NCI-H446 (cell line): ENCODE measurements at regions not wholly inside any gene's neighbourhood (a gene's known extent, or its start where the extent isn't known, plus 50 kb on each side); places are given as distances from the start of the nearest gene placed in this dataset.

ENCODE experiments used
- DNase-seq, 2 experiments: peaks; one replicate each; lab custom pipeline; 2025; lab: John Stamatoyannopoulos, UW

DNA sequence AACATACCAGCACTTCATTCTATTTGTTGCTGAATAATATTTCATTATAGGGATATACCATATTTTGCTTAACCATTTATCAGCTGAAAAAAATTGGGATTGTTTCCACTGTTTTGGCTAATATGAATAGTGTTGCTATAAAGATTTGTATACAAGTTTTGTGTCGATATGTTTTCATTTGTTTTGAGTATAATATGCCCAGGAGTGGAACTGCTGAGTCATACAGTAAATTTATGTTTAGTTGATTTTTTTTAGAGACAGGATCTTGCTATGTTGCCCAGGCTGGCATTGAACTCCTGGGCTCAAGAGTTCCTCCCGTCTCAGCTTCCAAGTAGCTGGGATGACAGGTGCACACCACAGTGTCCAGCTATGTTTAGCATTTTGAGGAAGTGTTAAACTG lies 131.5 kb upstream of the TMCC3 start:
- DNase-seq: no peak

DNA sequence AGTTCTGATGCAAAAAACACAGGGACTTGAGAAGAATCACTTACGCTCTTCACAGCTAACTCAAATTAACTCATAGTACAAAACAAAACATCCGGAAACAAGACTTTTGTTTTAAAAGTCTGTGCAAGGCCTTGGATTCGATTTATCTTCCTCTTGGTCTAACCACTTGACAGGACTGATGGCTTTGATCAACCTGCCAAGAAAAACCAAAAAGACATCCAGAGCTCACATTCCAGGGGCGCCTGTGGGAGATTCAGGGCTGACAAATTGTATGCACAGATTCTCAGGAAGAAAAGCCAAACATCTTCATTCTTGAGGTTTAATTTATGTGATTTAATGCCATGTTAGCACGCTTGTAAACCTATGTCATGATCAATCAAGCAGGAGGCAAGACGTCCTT lies 129.1 kb upstream of the TMCC3 start:
- no peak for DNase-seq

DNA sequence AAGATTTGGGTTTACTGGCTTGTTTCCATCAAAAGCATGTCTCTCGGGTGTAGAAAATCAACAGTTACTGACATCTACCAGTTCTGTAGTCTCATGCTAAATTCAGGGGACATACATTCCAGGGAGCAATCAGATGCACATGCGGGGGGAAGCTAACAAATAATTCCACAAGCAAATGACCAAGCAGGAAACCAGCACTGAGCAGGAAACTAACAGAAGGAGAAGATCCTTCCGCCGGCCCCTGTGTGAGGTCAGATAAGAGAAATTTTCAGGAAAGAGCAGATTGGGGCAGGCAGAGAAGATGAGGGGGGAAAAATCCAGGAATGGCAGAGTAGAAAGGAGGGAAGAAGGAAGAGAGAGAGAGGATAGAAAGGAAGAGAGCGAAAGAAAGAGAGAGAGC lies 127.6 kb upstream of the TMCC3 start:
- DNase-seq: no peak

DNA sequence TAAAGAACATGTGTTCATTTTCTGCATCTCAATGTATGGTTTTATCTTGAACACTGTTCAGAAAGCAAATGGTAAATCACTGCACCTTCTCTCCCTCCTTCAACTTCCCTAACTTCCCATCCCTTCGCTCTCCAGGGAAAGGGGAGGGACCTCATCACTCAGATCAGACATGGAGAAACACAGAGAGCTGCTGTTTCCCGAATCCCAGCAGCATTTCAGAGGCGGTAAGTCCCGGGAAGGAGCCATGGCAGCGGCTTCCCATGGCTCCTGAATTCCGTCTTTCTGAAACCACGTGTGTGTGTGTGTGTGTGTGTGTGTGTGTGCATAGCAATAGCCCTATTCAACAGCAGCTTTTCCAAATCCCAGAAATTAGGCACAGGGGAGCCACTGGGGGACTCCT lies 125.4 kb upstream of the TMCC3 start:
- no peak for DNase-seq

DNA sequence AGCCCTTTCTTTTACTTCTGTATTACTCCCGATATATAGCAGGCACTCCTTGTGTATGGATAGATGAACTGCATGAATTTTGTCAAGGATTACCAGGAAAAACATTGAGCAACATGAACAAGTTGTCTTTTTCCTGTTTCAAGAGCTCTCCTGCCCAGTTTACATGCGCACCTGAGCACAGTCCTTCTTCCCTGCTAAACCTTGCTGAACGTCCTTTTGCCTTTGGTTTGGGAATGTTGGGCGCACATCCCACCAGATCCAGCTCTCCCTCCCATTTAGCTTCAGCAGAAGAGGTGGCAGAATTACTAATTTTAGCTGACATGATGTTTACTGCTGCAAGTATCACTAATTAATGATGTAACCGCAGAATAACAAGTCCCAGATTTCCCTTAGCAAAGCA lies 121.4 kb upstream of the TMCC3 start:
- DNase-seq: no peak

DNA sequence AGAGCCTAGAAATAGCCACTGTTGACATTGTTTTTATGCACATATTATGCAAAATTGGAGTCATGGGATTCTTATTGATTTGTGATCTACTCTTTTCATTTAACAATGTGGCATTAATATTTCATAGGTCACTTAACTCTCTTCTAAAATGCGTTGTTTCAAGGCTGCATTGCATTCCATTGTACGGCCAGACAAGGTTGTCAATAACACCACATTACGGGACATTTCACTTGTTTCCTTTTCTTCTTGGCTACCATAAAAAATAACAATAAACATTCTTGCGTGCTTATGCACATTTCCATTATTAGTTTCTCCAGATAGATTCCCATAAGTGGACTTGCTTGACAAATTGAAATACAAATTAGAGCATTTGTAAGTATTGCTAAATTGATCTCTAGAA lies 120.8 kb upstream of the TMCC3 start:
- DNase-seq: no peak

DNA sequence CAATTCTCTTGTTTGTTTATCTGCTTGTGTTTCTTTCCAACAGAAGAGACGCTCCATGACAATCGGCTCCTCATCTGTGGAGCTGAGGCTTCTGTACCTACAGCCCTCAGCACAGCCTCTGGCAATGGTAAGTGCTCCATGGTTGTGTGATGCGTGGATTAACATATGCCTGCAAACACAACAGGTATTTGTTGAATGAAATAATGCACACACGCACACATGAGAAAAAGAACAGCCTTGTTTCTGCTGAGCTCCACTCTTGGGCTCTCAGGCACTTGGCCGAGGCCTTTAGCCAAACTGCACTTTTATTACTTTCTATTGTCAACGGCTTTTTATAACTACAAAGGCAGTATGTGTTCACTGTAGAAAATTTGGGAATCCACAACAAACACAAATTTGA lies 120.4 kb upstream of the TMCC3 start:
- DNase-seq: no peak

DNA sequence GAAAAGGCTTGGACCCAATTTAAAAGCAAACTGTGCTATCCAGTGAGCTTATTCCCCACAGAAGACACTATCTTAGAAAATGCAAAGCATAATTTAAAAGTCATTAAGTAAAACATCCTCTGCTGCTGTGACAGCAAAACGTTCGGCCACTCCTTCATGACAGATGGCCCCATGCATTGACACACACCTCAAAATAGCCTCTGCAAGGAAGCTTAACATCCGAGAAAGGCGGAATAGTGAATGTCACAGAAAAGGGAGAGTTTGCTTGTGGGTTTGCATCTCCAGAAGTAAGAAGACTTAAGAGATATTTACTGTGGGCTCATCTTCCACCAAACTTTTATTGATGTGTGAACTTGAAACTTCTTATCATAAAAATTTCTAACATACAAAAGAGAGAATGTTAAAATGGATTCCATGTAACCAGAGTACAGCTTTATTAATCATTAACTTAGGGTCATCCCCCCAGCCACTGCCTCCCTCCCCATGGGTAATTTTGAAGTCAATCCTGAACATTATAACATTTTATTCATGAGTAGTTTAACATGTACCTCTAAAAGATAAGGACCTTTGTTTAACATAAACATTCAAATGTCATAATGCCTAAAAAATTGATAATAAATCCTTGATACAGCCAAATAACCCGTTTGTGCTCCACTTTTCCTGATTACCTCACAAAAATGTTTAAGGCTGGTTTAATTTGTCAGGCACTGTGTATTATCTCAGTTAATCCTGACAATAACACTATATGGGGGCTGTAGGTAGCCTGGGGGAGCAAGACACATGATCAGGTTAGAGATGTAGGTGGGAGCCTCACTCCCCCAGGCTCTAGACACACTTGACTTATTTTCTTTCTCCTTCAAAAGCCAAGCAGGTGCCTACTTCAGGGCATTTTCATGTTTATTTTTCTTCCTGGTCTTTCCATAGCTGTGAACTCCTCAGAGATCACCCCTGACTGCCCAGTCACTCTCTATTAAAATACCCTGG lies 119.7 kb upstream of the TMCC3 start:
- DNase-seq: no peak

DNA sequence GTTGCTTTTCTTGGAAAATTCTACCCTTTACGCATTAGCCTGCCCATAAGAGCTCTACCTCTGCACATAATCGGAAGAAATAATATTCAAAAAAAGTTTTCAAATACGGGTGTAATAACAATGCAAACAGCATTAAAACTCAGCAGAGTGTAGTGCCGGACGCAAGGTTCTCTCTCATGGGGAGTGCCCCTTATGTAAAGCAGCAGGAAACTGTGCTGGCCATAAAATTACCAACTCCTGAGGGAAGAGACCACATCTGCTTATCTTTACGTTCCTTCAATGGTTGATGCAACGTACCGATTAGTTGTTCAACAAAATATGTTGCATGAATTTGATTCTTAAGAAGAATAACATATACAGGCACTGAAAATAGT lies 118.7 kb upstream of the TMCC3 start:
- DNase-seq: no peak

DNA sequence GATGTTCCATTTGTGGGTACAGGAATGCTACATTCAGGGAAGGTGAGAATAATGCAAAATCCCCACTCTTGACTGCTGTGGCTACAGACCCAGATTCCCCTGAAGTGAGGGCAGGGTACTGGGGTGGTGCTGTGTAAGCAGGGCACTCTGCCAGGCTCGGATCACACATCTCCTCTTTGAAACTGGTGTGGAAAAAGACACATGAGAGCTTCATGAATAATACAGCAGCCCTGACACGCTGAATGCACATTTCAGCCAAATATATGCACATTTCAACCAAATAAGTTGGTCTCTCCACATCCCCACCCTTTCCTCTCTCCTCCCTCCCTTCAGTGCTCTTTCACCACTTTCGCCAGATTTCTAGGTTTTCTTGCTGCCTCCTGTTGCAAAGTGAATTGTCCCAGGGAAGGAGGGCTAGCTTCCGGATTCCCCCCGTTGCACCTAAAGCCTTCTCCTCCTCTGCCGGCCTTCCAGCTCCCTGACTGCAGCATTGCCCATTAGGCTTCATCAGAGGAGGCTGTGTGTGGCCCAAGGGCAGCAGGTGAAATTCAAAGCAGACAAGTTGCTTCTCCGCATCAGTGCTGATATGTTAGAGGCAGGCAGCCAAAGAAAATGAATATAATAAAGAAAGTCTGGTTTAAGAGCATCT lies 118.2 kb upstream of the TMCC3 start:
- peak in 1 of 2 experiments; percentile 38 for DNase-seq

DNA sequence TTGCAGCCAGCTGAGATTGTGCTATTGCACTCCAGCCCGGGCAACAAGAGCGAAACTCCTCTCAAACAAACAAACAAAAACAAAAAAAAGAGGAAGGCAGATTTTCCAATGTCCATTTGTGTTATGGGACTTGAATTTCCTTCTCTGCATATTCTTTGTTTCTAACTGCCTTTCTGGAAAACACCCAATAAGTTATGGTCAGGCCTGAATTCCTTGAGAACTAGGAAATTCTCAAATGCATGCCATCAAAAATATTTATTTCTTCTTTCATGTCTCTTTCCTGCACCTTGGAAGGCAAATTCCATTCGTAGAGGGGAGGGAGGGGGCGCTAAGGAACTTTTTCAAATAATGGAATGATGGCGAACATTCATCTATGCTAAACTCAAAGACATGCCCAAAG lies 117.6 kb upstream of the TMCC3 start:
- DNase-seq: no peak

DNA sequence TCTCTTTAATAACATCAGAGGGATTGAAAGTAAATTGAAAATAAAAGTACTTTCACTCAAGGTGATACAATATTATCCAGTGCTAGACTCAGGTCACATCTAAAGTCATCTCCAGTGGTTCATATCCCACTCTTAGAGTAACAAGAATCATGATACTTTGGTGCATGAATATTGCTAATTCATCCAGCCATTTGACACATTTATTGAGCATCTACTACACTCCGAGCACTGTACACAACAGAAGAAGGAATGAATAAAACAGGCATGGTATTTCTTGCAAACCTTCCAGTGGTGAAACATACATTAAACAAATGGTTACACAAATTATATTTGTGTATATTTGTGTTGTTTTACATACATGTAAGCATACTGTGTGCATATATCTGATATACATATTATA lies 116.0 kb upstream of the TMCC3 start:
- no peak for DNase-seq

DNA sequence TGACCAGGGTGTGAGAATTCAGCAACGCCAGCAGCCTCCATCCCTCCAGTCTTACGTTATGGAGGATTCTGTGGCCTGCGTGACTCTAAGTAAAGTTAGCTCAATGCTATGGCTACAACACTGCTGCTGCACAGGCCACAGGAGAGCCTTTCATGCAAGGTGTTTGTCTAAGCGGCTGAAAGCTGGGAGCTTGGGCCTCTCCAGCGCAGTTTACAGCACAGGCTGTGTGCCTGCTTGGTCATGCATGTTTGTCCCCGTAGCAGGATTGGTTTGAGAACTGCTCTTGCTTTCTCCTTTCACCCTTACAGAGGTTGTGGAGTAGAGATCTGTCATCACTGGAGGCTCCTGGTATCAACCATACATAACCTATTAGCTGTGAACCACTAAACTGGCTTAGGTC lies 113.1 kb upstream of the TMCC3 start:
- DNase-seq: no peak

DNA sequence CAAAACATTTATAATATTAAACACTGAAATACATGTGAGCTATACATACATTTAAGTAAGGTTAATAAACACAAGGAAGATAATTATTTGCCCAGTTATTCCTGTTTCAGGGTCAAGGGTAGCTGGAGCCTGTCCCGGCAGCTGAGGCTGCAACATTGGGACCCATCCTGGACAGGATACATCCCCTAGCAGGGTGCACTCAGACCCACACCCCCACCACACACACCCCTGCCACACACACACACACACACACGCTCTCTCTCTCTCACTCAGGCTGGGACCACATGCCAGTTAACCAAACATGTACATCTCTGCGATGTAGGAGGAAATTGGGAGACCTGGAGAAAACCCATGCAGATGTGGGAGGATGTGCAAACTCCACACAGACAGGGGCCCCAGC lies 112.6 kb upstream of the TMCC3 start:
- DNase-seq: no peak

DNA sequence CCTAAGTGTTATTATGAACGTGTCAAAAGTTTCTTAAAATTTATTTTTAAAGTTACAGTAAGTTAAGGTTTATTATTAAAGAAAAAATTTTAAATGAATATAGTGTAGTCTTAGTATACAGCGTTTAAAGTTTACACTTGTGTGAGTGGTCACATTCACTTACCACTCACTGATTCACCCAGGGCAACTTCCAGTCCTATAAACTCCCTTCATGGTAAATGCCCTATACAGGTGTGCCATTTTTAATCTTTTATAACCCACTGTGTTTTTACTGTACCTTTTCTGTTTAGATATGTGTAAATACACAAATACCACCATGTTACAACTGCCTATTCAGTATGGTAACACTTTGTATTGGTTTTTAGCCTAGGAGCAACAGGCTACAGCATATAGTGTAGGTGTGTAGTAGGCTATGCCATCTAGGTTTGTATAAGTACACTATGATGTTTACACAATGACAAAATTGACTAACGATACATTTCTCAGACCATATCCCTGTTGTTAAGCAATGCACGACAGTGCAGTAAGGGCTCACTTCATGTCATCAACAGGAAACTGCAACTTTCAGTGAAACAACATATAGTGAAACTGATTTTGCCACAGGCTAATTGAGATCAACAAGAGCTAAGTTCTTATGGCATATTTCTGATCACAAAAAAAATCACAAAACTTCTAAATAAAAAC lies 112.0 kb upstream of the TMCC3 start:
- no peak for DNase-seq

DNA sequence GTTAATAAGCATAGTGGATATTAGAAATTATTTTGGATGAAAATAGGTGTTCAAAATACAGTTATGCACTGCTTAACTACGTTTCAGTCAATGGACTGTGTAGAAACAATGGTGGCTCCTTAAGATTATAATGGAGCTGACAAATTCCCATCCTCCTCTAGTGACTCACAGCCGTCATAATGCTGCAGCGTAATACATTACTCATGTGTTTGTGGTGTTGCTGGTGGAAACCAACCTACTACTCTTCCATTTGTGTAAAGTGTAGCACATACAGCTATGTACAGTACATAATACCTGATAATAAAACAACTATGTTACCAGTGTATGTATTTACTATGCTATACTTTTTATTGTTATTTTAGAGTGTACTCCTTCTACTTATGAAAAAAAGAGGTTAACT lies 111.2 kb upstream of the TMCC3 start:
- DNase-seq: no peak

DNA sequence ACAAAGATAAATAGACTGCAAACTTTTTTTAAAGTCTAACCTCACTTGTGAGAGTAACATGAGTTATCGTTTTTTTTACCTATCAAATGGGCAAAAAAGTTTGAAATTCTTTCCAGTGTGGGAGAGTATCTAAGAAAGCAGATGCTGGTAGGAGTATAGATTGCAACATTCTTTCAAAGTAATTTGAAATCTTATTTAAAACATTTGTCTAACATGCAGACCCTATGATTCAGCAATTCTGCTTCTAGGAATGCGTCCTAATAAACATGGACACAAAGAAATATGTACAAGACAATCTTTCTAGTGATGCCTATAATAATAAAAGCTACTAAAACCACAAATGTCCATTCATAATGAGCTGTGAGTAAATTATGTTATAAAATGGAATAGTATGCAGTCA lies 110.4 kb upstream of the TMCC3 start:
- no peak for DNase-seq

DNA sequence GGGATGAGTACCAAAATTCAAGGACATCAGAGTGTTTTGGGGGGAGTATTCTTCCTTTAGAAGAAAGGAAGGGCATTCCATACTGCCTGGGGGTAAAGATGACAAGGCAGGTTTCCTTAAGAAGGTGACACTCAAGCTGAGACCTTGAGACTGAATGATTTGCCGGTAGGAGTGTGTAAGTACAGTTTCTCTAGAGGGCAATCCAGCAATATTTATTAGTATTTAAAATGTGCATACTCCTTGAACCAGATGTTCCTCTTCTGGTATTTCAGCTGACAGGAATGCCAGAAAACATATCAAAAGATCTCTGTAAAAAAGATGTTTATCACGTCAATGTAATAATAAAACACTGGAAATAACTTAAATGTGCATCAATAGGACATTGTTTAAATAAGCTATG lies 106.4 kb upstream of the TMCC3 start:
- DNase-seq: no peak

DNA sequence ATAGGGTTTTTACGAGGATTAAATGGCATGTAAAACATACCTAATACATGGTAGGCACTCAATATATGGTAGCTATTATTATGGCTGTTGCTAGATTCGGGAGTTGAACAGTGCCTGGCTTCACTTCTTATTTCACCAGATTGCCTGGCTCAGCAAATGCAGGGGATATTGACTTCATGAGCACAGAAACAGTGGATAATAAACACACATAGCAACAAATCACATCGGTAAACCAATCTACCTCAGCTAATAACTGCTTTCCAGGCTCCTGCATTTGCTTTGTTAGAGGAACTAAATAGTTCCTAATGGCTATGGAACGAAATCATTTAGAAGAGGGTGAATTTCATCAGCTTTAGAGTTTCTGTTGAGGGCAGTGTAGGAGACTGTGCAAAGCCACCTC lies 105.2 kb upstream of the TMCC3 start:
- DNase-seq: no peak

DNA sequence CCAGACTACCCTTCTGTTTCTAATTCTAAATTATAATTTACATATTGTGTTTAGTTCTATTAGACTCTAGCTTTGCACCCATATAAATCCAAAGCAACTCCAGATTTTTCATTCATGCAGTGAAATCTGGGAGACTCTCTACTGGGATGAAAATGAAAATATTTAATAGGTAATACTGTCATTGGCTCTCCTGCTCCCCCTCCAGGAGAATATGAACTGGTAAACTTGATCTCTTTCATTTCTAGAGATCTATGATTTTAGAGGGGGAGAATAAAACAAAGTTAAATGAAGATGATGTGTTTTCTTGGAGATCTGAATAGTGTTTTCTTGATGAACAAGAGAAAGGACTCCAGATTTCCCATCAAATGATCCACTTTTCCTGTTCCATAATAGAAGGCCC lies 104.3 kb upstream of the TMCC3 start:
- no peak for DNase-seq

DNA sequence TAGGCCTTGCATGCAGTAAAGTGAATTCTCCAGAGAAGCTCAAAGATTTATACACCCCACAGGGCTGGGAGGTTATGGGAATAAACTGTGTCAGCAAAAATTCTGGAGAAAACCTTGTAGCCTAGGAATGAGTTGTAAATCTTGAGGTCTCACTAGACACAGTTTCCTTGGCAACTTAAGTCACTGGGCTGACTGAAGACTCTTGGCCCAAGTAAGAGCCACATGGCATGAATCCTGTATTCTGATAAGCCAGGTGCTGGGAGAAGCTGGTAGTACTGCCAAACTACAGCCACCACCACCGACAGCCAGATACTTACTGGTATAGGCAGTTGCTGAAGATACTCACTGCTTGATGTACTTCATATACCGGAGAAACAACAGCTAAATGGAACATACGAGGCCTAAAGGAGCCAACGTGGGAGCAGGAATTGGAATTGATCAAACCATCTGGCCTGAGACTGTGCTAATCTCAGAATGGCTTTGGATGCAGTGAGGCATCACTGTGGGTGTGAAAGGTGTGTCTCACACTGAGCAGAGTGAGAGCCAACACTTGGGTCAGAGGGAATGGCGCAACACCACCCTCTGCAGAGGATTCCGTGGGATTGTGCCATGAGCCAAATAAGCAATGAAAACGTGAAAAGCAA lies 102.8 kb upstream of the TMCC3 start:
- DNase-seq: peak in 1 of 2 experiments; percentile 48

DNA sequence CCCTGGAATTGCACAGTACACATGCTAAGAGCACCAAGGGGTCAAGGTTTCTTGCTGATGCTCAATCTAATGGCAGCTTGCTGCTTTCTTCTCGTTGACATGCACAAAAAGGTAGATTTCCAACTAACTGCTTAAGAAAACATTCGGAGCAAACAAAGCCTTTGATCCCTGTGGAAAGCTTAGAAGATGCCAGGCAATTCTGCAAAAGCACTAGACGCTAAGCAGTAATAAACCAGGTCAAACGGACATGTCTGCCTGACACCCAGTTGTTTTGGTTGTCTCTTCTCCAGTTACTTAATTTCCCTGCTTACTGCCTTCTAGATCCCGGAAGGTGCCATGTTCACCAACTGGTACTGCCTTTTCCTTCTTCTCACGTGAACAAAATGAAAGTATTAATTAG lies 100.5 kb upstream of the TMCC3 start:
- no peak for DNase-seq

DNA sequence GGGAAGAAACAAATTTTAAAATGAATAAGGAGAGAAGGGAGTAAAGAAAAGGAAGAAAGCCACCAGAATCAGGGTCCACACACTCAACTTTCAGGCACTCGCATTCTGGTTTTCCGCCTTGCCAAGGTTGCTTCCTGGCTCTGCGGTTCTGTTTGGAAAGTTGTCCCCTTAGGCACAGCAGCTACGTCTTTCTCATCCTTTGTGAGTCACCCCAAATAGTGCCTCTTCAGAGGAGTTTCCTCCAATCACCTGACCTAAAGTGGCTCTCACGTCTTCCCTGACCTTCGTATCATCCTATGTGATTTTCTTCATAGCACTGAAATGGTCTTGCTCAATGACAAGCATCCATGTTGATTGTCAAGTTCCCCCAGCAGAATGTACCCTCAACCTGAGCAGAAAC lies 99.5 kb upstream of the TMCC3 start:
- DNase-seq: no peak
